ENCODE measurements at regions not wholly inside any gene's neighbourhood (a gene's known extent, or its start where the extent isn't known, plus 50 kb on each side); places are given as distances from the start of the nearest gene placed in this dataset.
"Not testable (repeated sequence)": the region's sequence is repeated elsewhere in the genome, so short reads cannot be mapped to it uniquely, and the experiment has no call there.

DNA sequence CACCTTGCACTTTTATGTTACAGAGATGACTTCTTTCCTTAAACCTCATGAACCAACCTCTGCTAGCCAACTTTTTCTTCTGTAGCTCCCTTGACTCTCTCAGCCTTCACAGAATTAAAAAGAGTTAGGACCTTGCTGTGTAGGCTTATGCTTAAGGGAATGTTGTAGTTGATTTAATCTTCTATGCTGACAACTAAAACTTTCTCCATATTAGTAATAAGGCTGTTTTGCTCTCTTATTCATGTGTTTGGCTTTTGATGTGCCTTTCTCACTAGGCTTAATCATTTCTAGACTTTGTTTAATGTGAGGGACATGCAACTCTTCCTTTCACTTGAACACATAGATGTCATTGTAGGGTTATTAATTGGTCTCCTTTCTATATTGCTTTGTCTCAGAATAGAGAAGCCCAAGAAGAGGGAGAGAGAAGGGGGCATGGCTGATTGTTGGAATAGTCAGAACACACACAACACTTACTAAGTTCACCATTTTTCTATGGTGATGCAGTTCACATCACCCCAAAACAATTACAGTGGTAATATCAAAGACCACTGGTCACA is 509.5 kb downstream of the UQCRFS1 start:
- DNase-seq (ENCODE audit: low read depth in 3 of 3, low spot score in 2 of 3), result no peak

DNA sequence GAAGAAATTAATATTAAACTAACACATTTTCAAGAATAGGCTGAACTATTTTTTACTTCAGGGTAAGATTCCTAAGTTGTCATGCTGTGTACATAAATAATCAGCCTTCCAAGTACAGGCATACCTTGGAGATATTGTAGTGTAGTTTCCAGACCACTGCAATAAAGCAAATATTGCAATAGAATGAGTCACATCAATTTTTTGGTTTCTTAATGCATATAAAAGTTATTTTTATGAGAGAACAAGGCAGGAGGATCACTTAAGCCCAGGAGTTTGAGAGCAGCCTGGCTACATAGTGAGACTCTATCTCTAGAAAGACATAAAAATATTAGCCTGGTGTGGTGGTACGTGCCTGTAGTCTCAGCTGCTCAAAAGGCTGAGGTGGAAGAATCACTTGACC is 511.5 kb downstream of the UQCRFS1 start:
- no peak for DNase-seq (ENCODE audit: low read depth in 3 of 3, low spot score in 2 of 3)

DNA sequence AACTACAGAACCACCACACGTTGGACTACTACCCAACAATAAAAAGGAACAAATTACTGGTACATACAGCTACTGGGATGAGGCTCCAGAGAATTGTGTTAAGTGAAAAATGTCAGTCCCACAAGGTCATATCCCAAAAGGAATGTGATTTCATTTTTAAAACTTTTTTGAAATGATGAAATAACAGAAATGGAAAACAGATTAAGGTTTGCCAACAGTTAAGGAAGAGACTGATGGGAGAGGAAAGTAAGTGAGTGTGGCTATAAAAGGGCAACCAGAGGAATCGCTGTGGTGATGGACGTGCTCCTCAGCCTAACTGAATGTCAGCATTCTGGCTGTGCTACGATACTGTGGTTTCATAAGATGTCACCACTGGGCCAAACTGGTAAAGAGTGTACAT is 512.8 kb downstream of the UQCRFS1 start:
- DNase-seq (ENCODE audit: low read depth in 3 of 3, low spot score in 2 of 3), result no peak

DNA sequence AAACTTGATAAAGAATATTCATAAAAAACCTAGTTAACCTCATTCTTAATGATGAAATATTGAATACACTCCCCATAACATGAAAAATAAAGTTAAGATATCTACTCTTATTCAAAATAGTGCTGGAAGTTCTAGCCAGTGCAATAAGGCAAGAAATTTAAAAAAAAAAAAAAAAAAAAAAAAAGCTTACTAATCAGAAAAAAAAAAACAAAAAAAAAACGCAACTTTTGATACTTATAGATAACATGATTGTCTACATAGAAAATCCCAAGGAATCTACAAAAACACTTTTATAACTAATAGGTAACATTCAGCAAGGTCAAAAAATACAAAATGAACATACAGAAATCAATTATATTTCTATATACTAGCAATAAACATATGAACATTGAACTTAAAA is 515.6 kb downstream of the UQCRFS1 start:
- DNase-seq (ENCODE audit: low read depth in 3 of 3, low spot score in 2 of 3), result no peak

DNA sequence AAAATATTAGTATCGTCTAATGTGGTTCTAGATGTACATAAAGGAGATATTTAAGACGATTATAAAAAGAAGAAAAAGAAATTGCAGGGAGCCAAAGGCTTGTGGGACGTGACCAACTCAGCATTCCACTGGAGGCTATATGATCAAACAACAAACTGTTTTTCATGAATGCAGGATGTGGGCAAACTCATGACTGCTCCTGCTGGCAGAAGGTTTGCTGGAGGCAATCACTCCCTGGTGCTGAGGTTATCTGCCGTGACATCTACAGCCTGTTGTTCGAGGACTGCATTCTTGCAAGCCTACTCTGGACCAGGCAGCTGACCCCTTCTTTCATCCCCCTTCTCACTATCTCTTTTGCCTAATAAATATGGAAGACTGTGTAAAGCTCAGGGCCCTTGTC is 518.1 kb downstream of the UQCRFS1 start:
- DNase-seq (ENCODE audit: low read depth in 3 of 3, low spot score in 2 of 3), result no peak

DNA sequence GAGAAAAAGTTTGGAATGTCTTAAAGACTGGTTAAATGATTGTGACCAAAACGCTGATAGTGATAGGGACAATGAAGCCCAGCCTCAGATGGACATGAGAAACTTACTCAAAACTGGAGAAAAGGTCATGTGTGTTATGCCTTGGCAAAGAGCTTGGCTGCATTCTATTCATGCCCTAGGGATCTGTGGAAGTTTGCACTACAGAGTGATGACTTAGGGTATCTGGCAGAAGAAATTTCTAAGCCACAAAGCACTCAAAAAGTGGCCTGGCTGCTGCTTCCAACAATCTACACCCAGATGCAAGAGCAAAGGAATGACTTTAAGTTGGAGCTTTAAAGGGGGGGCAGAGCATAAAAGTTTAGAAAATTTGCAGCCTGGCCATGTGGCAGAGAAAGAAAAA is 521.3 kb downstream of the UQCRFS1 start:
- no peak for DNase-seq (ENCODE audit: low read depth in 3 of 3, low spot score in 2 of 3)

DNA sequence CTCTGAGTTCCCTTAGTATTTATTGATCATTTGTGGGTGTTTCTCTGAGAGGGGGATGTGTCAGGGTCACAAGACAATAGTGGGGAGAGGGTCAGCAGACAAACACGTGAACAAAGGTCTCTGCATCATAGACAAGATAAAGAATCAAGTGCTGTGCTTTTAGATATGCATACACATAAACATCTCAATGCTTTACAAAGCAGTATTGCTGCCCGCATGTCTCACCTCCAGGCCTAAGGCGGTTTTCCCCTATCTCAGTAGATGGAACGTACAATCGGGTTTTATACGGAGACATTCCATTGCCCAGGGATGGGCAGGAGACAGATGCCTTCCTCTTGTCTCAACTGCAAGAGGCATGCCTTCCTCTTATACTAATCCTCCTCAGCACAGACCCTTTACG is 523.5 kb downstream of the UQCRFS1 start:
- not testable (repeated sequence) for DNase-seq (ENCODE audit: low read depth in 3 of 3, low spot score in 2 of 3)

DNA sequence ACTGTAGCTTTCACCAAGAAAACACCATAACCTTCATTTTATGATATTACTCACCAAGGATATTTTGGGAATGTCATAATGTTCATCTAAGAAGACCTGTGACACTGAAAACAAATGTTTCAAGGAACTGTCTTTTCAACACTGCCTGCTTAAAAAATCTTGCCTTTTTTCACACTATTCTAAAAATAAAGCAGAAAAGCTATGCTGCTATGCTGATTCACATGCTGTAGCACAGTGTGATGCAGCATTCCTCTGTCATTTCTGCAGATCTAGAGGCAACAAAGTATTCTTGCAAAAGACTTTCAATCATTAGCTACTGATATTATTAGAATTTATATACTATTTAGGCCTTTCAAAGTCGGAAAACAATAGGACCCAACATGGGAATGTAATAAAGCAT is 525.7 kb downstream of the UQCRFS1 start:
- DNase-seq (ENCODE audit: low read depth in 3 of 3, low spot score in 2 of 3), result no peak

DNA sequence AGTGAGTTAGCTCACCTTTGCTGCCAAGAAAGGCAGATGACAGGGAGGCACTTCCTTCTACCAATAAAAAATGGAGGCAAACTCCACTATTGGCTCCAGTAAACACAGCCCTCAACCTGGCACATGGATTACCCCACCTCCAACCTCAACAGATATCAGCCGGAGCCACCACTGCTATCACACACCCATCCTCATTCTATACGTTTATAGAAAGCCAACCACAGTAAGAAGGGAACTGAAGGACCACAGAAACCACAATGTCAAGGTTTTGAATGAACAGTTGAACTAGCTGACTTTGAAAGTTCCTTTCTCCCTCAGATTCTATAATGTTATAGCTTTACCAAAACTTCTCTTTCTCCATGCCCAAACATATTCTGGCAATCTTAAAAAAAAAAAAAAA is 526.2 kb downstream of the UQCRFS1 start:
- no peak for DNase-seq (ENCODE audit: low read depth in 3 of 3, low spot score in 2 of 3)

DNA sequence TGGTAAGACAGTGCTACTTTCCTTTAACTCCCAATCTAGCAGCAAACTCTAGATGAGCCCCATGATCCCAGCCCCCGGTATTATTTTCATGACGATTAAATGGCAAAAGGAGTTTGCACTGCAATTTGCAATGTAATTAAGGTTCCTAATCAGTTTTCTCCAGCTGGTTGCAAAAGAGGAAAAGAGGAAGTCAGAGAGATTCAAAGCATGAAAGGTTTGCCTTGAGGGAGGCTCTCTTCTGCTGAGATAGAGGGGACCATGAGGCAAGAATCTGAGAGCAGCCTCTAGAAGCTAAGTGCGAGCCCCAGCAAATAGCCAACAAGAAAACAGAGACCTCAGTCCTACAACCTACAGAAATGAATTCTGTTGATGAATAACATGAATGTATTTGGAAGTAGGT is 527.1 kb downstream of the UQCRFS1 start:
- DNase-seq (ENCODE audit: low read depth in 3 of 3, low spot score in 2 of 3), result no peak

DNA sequence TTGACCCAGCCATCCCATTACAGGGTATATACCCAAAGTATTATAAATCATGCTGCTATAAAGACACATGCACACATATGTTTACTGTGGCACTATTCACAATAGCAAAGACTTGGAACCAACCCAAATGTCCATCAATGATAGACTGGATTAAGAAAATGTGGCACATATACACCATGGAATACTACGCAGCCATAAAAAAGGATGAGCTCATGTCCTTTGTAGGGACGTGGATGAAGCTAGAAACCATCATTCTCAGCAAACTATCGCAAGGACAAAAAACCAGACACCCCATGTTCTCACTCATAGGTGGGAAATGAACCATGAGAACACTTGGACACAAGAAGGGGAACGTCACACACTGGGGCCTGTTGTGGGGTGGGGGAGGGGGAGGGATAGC is 527.9 kb downstream of the UQCRFS1 start:
- DNase-seq (ENCODE audit: low read depth in 3 of 3, low spot score in 2 of 3), result not testable (repeated sequence)

DNA sequence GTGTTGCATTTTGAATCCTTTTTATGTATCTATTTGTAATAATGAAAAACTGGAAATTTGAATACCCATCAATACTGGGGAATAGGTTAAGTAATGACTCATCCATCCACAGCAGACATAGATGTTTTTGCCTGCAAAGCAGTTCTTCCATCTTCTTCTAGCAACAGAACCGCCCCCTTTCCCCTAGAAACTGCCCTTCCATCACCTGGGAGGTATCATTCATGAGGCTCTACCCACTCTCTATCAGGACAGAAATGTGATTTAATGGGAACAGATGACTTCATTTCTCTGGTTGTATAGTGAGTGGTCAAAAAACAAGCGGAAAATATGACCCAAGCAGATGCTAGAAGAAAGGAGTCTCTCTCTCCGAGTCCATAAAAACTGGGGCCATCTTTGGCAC is 532.8 kb downstream of the UQCRFS1 start:
- no peak for DNase-seq (ENCODE audit: low read depth in 3 of 3, low spot score in 2 of 3)

DNA sequence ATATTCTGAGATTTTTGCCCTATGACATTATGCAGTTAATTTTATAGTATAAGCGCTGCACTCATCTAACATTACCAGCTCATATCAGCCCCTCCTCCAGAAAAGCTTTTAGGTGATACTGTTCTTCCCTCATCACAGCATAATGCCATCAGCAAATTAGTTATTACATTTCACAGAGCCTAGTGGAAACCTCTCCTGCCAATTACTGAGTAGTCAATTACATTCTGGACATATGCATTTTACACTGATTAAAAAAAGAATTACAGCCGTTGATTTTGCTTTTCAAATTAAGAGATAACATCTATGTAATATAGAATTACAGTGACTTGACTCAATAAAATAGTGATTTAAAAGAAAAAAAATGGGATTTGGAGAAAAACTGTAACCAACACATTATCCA is 542.1 kb downstream of the UQCRFS1 start:
- DNase-seq (ENCODE audit: low read depth in 3 of 3, low spot score in 2 of 3), result no peak

DNA sequence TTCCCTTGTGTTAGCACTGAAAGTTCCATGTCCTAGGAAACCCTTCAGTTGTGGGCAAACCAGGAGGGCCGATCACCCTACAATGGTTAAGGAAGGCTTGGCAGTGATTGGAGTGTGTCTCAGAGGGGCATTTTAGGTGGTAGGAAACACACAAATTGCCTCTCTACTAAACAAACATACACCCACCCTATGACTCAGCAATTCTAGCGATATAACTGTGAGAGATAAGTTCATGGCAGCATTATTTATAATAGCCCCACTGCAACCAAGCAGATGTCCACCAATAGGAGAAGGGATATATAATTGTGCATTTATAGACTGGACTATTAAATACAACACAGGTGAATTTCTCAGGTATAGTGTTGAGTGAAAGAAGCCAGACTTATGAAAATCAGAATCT is 543.1 kb downstream of the UQCRFS1 start:
- no peak for DNase-seq (ENCODE audit: low read depth in 3 of 3, low spot score in 2 of 3)

DNA sequence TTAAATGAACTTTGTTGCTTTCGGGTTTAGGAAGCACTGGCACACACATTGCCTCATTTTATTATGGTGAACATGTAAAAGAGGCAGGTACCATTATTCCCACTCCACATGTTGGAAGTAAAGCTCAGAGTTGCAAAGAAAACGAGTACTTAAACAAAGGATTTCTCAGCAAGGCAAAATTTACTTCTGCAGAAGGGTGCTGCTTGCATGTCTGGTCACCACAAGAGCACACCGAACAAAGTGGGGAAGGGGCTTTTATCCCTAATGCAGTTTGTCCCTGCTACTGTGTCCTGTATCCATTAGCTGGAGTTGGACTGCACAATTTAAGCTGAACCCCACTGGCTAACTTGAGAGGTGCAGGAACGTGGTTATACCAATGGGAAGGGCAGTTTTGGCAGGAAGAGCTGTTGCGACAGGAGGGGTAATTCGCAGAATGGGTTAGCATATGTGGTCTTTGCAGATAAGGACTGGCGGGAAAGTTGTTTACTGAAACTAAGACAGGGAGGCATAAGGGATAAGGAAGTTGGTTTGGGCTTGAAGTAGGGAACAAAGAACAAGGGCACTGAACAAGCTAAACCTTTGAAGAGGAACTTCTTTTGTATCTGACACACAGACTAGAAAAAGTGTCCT is 545.5 kb downstream of the UQCRFS1 start:
- DNase-seq (ENCODE audit: low read depth in 3 of 3, low spot score in 2 of 3), result no peak

DNA sequence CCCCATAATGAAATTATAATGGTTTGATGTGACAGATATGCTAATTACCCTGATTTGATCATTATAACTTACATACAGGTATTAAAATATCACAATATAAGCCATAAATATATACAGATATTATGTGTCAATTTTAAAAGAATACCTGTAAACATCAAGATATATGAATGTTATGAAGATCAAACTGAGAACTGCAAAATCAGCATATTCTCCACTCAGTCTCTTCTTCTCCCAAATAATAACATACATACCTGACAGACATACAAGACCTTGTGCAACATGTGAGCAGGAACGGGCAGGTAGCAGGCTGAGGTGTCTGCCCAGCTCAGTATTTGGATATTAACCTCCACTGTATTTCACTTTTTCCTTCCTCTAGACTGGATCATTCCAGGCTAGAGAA is 547.2 kb downstream of the UQCRFS1 start:
- no peak for DNase-seq (ENCODE audit: low read depth in 3 of 3, low spot score in 2 of 3)

DNA sequence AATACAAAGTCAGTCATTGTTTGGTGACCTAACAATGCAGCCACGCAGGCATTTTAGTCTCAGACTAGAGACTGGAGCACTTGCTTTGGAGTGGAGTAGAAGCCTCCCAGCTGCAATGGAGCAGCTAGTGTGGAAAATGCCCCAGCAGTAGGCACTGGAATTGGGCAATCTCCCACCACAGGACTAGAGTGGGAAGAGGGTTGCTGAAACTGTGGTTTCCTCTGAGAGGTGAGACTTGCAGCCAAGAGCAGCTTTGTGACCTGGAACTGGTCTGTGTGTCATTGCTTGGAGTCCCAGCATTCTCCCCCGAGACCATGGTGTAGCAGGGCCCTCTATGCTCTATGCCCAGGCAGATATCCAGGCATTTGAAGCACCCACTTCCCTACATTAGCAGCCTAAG is 556.3 kb downstream of the UQCRFS1 start:
- no peak for DNase-seq (ENCODE audit: low read depth in 3 of 3, low spot score in 2 of 3)

DNA sequence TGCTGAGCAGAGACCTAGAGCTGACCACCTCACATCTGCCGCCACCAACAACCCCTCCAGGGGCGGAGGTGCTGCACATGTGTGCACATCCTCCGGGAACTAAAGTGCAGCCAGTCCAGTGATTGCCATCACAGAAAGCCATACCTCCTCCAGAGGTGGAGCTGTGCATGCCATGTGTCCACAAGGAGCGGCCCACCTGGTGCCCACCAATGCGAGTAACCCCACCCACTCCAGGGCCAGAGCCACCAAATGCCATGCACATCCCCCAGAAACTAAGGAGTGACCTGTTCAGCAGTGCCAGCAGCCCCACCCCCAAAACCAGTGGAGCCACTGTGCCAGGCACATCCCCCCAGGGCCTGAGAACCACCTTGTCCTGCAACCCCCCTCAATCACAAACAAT is 557.9 kb downstream of the UQCRFS1 start:
- no peak for DNase-seq (ENCODE audit: low read depth in 3 of 3, low spot score in 2 of 3)

DNA sequence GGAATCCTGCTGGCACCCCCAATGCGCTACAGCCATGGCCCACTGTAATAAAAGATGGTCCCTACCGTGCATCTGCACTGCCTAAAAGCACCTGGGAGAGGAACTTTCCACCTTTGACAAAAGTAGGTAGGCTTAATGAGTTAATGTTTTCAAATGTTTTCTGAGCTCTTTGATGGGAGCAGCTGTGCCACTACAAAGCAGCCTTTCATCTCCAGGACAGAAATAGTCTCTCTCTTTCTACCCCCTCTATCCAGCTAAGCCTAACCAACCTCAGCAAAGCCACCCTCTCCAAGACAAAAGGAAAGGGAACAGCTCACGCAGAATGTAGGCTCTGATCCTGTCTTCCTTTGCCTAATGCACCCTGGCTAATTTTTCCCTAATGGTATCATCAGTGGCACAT is 560.2 kb downstream of the UQCRFS1 start:
- DNase-seq (ENCODE audit: low read depth in 3 of 3, low spot score in 2 of 3), result no peak

DNA sequence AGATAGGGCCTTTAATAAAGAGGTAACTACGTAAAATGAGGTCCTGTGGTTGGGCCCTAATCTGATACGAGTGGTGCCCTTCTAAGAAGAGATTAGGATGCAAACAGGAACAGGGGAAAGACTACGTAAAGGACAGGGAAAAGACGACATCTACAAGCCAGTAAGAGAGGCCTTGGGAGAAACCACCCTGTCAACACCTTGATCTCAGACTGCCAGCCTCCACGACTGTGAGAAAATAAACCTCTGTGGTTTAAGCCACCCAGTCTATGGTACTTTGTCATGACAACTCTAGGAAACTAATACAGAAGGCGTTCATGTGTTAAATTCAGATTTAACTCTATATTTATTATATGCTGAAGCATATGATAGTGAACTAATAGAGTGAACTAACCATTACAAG is 566.3 kb downstream of the UQCRFS1 start:
- DNase-seq (ENCODE audit: low read depth in 3 of 3, low spot score in 2 of 3), result no peak

DNA sequence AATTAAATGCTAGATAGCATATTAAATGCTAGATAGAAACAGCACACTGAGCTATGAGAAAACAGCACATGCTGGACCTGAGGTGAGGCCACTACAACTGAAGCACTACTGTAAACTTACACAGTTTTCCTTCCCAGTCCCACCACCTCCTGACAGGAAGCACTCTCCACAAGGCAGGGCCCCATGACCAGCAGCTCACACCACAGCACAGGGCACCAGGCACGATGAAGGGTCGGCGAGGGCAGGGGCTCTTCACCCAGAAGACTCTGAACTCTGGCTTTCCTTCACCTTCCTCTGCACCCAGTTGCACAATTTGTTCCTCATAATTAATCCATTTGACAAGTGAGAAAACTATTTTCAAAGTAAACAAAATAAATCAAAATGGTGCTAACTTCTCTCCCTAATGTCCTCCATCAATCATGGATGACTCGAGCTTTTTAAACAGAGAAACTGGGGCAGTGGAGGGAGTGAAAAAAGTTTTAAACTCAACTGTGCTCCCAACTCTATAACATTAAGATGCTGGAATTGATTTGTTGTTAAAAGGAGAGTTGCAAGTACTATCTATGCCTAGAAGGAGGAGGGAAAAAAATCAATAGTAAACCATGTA is 568.7 kb downstream of the UQCRFS1 start:
- DNase-seq (ENCODE audit: low read depth in 3 of 3, low spot score in 2 of 3), result no peak

DNA sequence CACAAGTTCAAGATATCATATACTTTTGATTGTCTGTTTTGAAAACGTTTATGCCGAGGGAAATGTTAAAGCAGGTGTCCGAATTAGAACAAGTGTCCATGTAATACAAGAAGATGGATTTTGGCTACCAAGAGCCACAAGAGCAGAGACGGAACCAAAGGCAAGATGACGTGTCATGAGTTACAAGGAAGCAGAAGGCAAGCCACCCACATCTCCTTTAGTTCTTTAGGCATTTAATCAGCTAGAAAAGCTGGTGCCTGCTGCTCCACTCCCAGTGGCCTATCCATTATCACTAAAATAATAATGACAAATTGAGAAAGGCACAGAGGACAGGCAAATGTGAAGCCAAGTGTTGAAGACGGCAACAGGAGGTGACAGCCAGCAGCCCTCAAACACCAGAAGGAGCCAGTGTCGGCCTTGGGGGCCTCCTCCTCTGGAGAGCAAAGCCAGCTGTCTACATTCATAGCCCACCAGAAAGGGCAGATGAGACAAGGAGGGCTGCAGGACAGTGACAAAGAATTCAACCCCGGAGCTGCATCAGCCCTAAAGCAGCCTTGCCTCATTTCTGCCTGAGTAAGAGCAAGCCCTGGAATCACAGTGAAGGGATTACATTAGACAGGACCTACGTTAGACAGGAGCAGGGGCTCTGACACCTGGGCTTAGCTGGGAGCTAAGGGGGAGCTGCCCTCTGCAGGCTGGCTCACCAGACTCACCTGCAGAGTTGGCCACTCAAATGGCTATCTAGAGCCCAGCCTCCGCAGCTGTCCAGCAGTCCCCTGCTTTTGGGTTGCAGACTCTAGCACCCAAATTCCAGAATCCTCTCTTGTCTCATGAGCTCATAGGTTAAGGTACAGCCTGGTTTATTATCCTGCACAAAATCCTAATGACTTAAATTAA is 569.9 kb downstream of the UQCRFS1 start:
- DNase-seq (ENCODE audit: low read depth in 3 of 3, low spot score in 2 of 3), result no peak
